AG09309 (cell line): ENCODE measurements at regions not wholly inside any gene's neighbourhood (a gene's known extent, or its start where the extent isn't known, plus 50 kb on each side); places are given as distances from the start of the nearest gene placed in this dataset.
"Not testable (repeated sequence)": the region's sequence is repeated elsewhere in the genome, so short reads cannot be mapped to it uniquely, and the experiment has no call there.

Experiments
- DNase-seq: peaks from one replicate; pipeline ENCODE4 v3.0.0-alpha.2; 2010; ENCODE audit warnings: low read depth
- H3K4me3 ChIP-seq: 2 replicates; pipeline ENCODE4 v1.5.1; 2011; ENCODE audit warnings: mild to moderate bottlenecking, low read depth, low read length, moderate library complexity; ENCODE audit not compliant: control insufficient read depth
- CTCF ChIP-seq: IDR thresholded peaks from 2 replicates; pipeline ENCODE4 v1.5.1; 2011; ENCODE audit warnings: mild to moderate bottlenecking, low read depth, low read length, inconsistent platforms; ENCODE audit not compliant: insufficient read depth, control insufficient read depth; ENCODE audit errors: missing control alignments

DNA sequence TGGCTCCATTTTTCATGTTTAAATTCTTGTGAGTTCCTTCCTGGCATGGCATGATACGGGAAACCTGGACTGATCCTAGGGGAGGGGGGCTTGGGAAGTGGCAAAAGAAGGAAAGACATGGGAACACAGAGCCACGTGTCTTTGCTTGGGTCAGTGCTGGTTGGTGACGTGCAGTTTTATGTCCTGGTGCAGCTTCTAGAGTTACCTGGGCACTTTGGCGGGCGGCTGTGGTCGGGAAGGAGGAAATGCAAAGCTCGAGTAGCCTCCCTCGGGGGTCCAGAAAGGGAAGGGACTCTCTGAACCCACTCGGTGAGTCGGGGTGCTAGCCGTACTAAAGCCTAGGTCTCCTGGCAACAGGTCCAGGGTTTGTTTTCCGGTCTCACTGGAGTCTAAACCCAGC, 94.6 kb downstream of the APOB start:
- no peak for TF ChIP-seq CTCF
- no peak overlapping the region for H3K4me3 ChIP-seq
- DNase-seq = no peak

DNA sequence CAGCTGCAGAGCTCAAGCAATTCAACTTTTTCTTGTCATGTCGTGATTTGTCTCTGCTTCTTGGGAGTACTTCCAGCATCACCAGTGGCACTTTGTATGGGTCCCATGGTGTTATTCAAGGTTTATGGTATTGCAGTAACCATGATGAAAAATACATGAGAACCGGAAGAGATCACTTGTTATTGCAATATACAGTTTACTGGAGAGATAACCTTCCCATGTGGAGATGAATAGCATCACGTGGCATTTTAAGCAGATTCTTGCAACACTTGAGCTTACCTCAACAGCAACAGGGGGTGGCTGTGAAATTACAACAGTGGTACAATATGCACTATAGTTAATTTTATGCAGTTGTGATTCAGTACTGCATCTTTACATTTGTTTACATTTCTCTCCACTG, 97.4 kb downstream of the APOB start:
- H3K4me3 ChIP-seq = no peak overlapping the region
- TF ChIP-seq CTCF = no peak
- DNase-seq = no peak

DNA sequence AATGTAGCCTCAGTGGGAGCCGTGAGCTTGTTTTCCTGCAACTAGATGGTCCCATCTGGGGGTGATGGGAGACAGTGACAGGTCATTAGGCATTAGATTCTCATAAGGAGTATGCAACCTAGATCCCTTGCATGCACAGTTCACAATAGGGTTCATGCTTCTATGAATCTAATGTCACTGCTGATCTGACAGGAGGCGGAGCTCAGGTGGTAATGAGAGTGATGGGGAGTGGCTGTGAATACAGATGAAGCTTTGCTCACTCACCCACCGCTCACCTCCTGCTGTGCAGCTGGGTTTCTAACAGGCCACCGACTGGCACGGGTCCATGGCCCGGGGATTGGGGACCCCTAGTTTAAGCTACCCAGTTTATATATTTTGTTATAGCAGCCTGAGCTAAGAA, 100.2 kb downstream of the APOB start:
- not testable (repeated sequence) for H3K4me3 ChIP-seq, DNase-seq

DNA sequence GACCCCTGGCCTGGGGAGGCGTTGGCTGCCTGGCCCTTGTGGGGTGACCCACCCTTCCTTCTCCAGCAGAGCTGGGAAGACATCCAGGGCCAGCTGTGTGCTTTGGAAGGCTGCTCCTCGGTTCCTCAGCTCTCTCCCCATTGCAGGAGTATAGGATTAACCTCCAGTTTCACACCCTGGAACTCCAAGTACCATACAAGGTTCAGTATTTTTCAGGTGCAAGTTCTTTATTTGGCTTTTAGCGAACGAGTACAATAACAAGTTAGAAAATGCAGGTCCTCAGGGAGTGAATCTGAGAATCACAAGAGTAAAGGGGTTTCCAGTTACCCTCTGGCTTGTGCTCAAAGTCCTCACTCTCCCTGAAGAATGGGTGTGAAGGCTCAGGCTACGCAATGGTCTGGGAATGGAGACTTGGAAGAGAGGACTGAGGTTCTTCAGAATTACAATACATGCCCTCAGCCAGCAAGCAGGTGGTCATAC, 101.2 kb downstream of the APOB start:
- no peak for TF ChIP-seq CTCF
- DNase-seq = no peak
- no peak overlapping the region for H3K4me3 ChIP-seq

GRCh38 chr2:20940856-20941255, 103.0 kb downstream of the APOB start:
- H3K4me3 ChIP-seq = no peak overlapping the region
- TF ChIP-seq CTCF = no peak
- no peak for DNase-seq

GRCh38 chr2:20939931-20940795, 103.7 kb downstream of the APOB start:
- no peak overlapping the region for H3K4me3 ChIP-seq
- DNase-seq = no peak
- TF ChIP-seq CTCF = no peak

- no peak overlapping the region for H3K4me3 ChIP-seq
- no peak for DNase-seq
- no peak for TF ChIP-seq CTCF
Measured at GRCh38 chr2:20937353-20937752, 106.5 kb downstream of the APOB start.
